C4-2B (cell line): ENCODE measurements at regions not wholly inside any gene's neighbourhood (a gene's known extent, or its start where the extent isn't known, plus 50 kb on each side); places are given as distances from the start of the nearest gene placed in this dataset.

Experiments used
- ZFX ChIP-seq: fragments of 450-650 bp; IDR thresholded peaks from 2 replicates; pipeline ENCODE4 v1.6.1; 2017
- TF ChIP-seq, protein P1 (sequence below): fragments of 450-650 bp; conservative IDR thresholded peaks from 2 replicates; pipeline ENCODE4 v1.5.1; 2017; ENCODE audit warnings: mild to moderate bottlenecking

DNA sequence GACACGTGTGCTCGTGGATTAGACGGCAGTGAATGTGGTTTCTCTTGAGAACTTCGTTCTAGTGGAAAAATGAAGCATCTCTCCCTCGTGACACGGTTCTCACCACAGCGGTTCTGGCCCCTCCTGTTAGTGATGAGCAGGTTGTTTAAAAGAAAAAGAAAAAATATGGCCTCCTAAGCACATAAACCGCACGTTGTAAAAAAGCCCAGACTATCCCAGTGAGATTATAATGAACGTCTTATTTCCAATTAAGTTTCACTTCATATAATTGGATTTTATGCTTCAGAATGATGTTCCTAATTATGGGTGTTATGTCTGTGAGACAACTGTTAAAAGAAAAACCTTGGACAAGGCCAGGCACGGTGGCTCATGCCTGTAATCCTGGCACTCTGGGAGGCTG, 74.5 kb upstream of the FRMD1 start:
- TF ChIP-seq, protein P1, sequence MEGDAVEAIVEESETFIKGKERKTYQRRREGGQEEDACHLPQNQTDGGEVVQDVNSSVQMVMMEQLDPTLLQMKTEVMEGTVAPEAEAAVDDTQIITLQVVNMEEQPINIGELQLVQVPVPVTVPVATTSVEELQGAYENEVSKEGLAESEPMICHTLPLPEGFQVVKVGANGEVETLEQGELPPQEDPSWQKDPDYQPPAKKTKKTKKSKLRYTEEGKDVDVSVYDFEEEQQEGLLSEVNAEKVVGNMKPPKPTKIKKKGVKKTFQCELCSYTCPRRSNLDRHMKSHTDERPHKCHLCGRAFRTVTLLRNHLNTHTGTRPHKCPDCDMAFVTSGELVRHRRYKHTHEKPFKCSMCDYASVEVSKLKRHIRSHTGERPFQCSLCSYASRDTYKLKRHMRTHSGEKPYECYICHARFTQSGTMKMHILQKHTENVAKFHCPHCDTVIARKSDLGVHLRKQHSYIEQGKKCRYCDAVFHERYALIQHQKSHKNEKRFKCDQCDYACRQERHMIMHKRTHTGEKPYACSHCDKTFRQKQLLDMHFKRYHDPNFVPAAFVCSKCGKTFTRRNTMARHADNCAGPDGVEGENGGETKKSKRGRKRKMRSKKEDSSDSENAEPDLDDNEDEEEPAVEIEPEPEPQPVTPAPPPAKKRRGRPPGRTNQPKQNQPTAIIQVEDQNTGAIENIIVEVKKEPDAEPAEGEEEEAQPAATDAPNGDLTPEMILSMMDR, result no peak
- TF ChIP-seq ZFX, result no peak
